HG03064 (cell line): ENCODE measurements at regions not wholly inside any gene's neighbourhood (a gene's known extent, or its start where the extent isn't known, plus 50 kb on each side); places are given as distances from the start of the nearest gene placed in this dataset.

ENCODE experiments used
- ATAC-seq: cut with Tn5 transposase; IDR thresholded peaks from one replicate; pipeline ENCODE4 v1.9.1; 2021; ENCODE audit warnings: low read depth; ENCODE audit not compliant: unreplicated experiment

- no peak for ATAC-seq
Measured at GRCh38 chr10:88058750-88059149, 195.3 kb downstream of the PTEN start.

DNA sequence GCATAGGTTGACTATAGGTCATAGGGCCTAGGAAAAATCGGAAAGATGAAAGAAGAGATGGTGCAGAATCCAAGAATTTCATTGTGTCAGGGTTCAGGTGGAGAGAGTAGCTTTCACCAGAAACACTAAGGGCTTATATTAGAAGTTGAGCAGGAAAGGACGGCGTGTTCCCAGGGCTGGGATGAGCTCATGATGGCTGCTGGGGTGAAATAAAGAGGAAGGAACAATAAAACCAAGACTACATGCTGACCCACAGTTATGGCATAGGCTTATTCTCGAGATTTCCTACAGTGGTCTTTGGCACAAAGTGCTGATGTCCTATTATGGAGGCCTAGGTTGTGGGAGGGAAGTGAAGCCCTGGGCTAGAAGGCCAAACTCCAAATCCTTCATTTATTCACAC, 195.8 kb downstream of the PTEN start:
- no peak for ATAC-seq

- ATAC-seq, result no peak
Measured at GRCh38 chr10:88060762-88061161, 197.3 kb downstream of the PTEN start.

- ATAC-seq, result no peak
Measured at GRCh38 chr10:88062385-88062784, 199.0 kb downstream of the PTEN start.

- ATAC-seq, result no peak
Measured at GRCh38 chr10:88062798-88063472, 199.5 kb downstream of the PTEN start.

GRCh38 chr10:88063861-88064557, 200.6 kb downstream of the PTEN start:
- no peak for ATAC-seq

DNA sequence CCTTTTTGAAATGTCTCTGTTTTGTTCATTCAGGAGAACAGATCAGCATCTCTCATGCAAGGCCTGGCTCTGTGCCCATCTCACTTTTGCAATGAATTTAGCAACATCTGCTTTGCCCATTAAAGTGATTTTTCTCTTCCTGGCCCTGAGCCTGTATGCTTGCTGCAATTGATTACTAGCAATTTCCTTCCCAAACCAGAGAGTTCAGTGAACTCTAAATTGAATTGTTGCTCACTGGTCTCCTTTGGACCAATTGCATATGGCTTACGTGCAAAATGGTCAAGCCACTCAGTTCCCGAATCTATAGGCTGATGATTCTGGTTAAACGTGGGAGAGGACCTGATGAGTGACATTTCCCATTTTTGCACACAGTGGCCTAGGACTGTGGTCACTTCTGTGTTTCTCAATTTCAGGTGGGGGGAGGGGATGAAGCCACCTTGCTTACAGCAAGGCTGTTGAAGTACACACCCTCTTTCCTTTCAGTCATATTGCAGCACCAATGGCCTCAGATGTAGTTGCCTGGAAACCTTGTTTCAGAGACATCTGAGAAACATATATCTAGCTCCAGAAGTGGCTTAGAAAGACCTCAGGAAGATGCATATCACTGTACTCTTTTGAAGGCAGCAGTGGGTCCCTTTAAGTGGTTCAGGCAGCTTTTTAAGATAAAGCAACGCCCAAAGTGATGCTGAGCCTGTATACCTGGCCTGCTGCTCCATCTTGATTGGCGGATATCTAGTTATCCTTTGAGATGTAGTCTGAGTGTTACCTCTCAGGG, 201.4 kb downstream of the PTEN start:
- ATAC-seq, result peak; percentile 44

- no peak for ATAC-seq
Measured at GRCh38 chr10:88065383-88066049, 202.1 kb downstream of the PTEN start.

DNA sequence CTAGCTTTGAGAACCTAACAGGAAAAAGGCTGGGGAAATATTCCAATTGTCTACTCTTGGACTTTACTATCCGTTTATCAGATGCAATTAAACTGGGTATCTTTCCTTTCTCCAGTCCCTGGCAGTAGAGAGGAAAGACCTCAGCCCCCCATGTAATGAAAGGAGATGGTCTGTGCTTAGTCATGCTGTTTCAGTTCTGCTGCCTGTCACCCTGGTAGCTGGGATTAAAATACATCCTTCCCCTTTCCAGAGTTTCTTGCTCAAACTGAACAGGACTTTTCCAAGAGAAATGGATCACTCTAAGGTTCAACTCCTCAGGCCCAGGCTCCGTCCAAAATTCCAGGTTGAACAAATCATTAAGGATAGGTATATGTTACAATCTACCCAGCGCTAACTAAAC, 202.9 kb downstream of the PTEN start:
- no peak for ATAC-seq

DNA sequence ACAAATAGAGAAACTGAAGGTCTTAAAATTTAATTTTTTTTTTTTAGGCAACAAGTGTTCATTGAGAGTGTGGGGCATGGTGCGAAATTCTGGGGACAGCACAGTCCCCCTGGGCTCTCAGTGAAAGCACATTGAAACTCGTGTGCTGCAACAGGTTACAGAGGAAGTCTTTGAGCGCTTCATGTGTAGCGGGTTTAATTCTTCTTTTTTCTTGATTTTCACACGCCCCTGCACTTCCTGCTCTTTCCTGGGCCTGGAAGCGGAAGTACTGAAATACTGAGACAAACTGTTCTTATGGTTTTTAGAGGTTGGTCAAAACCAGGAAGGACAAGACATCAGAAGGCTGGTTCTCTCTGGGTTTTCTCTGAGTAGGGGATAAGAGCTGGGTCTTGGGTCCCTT, 203.5 kb downstream of the PTEN start:
- no peak for ATAC-seq

DNA sequence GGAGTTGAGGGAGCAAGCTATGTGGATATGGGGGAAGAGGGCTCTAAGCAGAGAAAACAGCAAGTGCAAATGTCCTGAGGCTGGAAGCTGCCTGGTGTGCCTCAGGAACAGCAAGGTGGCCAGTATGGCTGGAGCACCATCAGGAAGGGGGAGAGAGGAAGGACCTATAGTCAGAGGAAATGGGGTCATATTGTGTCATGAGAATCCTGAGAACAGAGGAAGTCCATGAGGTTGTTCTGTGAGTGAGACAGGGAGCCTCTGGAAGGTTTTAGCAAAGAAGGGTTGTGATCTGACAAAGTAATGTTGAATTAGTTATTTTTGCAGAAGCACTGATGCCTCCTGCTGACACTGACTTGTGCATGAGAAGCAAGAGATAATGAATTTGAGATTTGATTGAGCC, 204.3 kb downstream of the PTEN start:
- ATAC-seq, result no peak

DNA sequence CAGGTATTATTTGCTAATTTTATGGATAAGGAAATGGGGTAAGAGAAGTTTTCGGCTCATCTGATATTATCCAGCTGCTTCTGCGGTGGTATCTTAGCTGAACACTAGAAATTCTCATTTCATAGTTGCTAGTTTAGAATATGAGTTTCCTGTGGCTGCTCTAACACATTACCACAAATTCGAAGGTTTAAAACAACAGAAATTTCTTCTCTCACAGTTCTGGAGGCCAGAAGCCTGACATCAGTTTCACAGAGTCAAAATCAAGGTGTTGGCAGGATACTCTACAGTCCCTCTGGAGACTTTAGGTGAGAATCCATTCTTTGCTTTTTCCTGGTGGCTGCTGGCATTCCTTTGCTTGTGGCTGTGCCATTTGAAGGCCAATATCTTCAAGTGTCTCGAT, 205.9 kb downstream of the PTEN start:
- no peak for ATAC-seq

GRCh38 chr10:88070080-88070880, 206.9 kb downstream of the PTEN start:
- peak; percentile 29 for ATAC-seq

DNA sequence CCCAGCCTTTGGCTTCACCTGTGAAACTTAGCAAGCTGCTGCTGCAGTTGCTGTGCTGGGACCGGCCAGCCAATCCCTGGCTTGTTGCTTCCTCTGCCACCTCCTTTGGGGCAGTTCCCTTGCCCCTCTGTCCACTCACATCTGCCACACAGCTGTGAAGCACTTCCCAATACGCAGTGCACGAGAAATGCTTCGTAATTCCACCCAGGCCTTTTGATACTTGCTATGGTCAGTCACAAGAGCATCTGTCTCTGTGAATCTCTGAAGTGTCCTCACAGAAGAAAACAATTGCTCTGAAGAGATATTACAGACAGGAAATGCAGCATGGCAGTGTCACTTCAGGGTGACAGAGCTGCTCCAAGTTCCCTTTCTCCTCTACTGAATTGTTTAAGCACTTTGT, 208.5 kb downstream of the PTEN start:
- no peak for ATAC-seq

DNA sequence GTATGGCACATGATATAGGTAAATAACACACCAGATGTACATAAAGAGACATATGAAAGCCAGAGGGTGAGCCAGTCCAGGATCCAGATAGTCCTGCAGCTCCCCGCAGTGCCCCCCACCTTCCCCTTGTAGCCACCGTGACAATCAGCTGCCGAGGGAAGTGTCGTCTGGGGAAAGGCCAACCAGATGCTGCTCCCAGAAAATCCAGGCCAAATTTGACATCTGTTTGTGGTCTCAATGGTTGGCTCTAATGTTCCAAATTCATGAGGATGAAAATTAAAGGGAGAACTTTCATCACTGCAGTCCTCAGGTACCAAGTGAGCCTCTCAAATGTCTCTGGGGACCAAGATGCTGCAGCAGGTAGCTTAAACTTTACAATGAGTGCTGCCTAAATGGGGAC, 210.3 kb downstream of the PTEN start:
- ATAC-seq, result no peak

GRCh38 chr10:88074971-88075370, 211.5 kb downstream of the PTEN start:
- no peak for ATAC-seq

DNA sequence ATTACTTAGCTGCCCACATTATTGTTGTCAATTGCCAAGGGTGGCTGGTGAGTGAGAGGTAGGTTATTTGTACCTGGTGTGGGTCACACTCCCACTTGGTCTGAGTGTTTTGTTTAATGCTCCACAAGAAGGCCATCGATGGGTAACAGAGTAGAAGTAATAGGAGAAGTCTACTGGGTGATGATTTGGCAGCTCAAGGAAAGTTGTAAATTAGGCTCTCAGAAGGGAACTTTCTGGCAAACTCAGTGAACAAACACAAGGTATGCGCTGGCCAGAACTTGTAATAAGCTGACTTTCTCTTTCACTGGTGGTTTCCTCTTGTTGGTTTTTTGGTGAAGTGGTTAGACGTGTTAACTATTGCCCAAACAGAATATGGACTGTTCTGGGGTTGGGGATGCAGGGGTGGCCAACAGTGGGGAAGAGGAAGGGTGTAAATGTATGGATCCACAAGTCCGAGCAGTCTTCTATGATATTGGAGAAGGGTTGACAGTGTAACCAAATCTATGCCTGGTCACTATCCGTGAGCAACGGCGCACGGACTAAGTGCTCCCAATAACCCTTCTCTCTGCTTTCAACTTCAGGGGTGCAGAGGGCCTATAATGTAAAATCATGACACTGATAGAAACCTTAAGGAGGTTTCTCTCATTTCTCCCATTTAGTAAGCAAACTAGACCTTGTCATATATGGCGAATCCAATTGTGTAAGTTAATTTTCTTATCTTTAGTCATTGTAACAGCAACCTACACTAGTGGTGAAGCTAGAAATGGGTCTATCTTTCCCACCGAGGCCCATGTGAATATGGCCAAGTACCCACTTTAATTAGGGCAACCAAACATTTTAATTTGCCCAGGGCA, 212.8 kb downstream of the PTEN start:
- peak; percentile 46 for ATAC-seq

DNA sequence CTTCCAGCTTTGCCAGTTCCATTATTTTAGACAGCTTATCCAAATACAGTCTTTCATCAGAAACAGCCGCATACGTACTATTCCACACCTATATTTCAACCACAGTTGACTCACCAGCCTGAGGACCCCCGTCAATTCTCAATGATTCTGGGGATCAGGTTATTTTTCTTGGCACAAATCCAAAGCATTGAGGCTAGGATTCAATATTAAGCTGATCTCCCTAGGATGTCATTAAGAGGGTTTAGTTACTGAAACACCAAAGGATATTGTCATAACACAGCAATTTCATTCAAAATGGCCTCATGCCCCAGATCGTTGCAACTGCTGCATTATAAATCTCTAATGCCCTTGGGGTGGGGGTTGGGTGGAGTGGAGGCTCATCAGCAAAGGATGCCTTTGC, 214.6 kb downstream of the PTEN start:
- no peak for ATAC-seq

- peak; percentile 50 for ATAC-seq
Measured at GRCh38 chr10:88080213-88080612, 216.8 kb downstream of the PTEN start.
